Transverse colon (tissue), 4 donors: ENCODE measurements at regions not wholly inside any gene's neighbourhood (a gene's known extent, or its start where the extent isn't known, plus 50 kb on each side); places are given as distances from the start of the nearest gene placed in this dataset.

Source experiments
- POLR2AphosphoS5 ChIP-seq, 3 donors: sonication (generic); formaldehyde crosslinking; IDR thresholded peaks; one replicate each; pipeline ENCODE4 v1.6.1; 2016; ENCODE audit warnings: antibody characterized with exemption in 3 of 3
- TF ChIP-seq, protein P1 (sequence below), 5 experiments: fragments of 200-600 bp in 3 of 5; fragments of 450-650 bp in 2 of 5; sonication (generic) in 3 of 5; IDR thresholded peaks; 1 replicate in 2 of 5; 2 replicates in 3 of 5; pipeline ENCODE4 v1.5.1; 2016 to 2017; ENCODE audit warnings: antibody characterized with exemption in 5 of 5, inconsistent platforms in 3 of 5, mild to moderate bottlenecking in 2 of 5, moderate library complexity in 1 of 5

DNA sequence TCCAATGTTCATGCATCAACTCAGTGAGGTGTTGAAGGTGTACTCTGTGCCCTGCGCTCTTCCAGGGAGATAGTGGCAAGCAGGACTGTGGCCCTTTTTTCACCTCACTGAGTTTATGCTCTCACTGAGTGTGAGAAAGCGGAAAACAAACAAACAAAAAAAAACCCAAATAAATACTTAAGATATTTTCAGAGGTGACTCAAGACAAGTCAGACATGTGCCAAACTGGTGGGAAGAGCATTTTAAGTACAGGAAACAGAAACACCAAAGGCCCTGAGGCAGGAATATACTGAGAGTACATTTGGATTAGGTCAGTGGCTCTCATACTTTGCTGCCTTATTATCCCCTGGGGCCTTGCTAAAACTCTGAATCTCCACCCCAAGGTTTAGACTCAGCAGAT, 111.9 kb upstream of the IGFBP3 start:
- TF ChIP-seq, protein P1, sequence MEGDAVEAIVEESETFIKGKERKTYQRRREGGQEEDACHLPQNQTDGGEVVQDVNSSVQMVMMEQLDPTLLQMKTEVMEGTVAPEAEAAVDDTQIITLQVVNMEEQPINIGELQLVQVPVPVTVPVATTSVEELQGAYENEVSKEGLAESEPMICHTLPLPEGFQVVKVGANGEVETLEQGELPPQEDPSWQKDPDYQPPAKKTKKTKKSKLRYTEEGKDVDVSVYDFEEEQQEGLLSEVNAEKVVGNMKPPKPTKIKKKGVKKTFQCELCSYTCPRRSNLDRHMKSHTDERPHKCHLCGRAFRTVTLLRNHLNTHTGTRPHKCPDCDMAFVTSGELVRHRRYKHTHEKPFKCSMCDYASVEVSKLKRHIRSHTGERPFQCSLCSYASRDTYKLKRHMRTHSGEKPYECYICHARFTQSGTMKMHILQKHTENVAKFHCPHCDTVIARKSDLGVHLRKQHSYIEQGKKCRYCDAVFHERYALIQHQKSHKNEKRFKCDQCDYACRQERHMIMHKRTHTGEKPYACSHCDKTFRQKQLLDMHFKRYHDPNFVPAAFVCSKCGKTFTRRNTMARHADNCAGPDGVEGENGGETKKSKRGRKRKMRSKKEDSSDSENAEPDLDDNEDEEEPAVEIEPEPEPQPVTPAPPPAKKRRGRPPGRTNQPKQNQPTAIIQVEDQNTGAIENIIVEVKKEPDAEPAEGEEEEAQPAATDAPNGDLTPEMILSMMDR (IDR thresholded peaks at IDR 0.05), result no peak
- TF ChIP-seq POLR2AphosphoS5 (IDR thresholded peaks at IDR 0.05), result no peak
